ENCODE measurements at regions not wholly inside any gene's neighbourhood (a gene's known extent, or its start where the extent isn't known, plus 50 kb on each side); places are given as distances from the start of the nearest gene placed in this dataset.

DNA sequence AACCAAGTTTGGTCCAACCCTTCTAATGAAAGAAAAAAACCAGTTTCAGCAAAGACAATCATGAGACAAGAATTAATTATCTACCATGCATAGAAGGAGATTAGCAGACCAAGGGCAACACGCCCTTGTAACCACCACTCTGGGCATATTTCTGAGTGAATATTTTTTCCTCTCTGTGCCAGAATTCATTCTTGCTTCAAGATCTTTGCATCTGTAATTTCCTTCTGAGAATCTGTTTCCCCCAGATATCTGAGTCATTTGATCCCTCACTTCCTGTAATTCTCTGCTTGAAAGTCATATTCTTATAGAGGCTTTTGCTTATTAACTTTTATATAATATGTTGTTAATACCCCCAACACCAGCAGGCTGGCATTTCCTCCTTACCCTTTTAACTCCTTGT is 243.7 kb downstream of the SLC16A7 start:
- DNase-seq: no peak

- no peak for DNase-seq
Observed at GRCh38 chr12:59843260-59843843, 247.5 kb downstream of the SLC16A7 start.

GRCh38 chr12:59844750-59845149 is 248.9 kb downstream of the SLC16A7 start:
- DNase-seq: no peak

- DNase-seq: no peak
Observed at GRCh38 chr12:59845293-59845692, 249.5 kb downstream of the SLC16A7 start.

- no peak for DNase-seq
Observed at GRCh38 chr12:59847127-59847526, 251.3 kb downstream of the SLC16A7 start.

GRCh38 chr12:59850268-59850667 is 254.4 kb downstream of the SLC16A7 start:
- DNase-seq: no peak

- DNase-seq: no peak
Observed at GRCh38 chr12:59858508-59859170, 262.8 kb downstream of the SLC16A7 start.

DNA sequence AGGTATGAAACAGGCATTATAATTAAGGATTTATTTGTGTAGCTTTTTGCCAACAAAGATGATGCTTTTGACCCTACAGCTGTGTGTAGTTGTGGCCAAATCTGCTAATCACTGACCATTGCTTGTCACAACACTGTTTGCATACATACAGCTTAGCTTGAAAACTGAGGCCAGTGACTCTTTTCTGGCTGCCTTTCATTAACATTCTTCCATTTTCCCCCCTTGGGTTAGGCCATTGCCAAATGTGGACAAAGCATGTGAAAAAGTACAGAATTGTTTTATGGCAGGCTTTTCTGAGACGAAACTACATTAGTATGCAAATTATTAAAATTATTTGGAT is 263.3 kb downstream of the SLC16A7 start:
- DNase-seq: no peak

DNA sequence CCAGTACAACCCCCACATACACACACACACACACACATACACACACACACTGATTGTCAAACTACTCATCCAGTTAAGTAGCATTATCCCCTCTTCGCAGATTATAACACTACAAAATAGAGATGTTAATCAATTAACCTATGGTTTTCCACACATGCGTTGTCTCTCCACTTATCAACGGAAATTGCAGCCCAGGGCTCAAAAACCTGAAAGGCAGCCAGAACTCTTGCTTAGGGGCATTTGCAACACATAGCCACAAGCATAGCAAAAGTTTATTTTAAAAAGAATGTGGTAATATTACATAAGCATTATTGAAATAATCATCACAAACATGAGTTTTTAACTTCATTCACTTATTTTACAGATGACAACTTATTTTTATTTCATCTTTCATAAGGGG is 265.8 kb downstream of the SLC16A7 start:
- DNase-seq: no peak

- no peak for DNase-seq
Observed at GRCh38 chr12:59867055-59867454, 271.2 kb downstream of the SLC16A7 start.

DNA sequence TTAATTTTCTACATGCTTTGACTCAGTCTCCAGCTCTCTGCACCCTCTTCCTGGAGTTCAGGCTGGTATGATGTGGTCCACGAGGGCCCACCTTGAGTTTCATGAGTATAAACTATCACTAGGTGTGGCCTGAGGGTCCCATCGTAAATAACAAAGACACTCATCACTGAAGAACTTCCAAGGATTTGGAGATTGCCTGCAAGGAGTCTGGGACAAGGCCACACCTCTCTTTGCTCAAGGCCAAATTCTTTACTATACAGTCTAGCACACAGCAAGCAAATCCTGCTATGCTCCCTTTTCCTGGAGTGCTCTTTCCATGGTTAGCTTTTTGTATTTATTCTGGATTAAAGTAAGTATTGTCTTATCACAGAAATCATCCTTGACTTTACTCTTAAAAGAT is 271.9 kb downstream of the SLC16A7 start:
- DNase-seq: no peak

DNA sequence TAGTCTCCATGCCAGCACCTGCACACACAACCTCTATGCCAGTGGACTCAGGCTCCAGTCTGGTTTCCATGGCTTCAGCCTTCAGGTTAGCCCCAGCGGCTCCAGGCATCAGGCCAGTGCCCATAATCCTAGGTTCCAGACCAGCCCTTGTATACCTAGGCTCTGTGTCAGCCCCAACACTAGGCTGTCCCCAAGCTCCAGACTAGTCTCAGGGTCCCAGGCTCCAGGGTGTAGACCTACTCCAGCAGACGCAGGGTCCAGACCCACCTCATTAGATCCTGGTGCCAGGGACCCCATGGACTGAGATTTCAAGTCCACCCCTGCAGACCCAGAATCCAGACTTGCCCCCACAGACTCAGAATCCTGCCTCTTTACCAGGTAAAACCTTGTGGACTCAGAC is 275.9 kb downstream of the SLC16A7 start:
- DNase-seq: no peak

DNA sequence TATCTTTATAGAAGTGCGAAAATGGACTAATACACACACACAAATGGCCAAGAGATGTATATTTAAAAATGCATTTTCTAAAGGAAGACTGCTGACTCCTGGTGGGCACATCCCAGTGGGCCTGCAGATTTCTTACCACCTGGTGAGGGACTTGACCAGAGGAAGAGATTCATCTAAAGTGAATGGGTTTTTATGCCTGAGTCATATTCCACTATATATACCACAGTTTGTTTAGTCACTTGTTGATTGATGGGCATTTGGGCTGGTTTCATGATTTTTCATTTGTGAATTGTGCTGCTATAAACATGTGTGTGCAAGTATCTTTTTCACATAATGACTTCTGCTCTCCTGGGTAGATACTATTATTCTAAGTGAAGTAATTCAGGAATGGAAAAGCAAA is 277.3 kb downstream of the SLC16A7 start:
- DNase-seq: no peak

DNA sequence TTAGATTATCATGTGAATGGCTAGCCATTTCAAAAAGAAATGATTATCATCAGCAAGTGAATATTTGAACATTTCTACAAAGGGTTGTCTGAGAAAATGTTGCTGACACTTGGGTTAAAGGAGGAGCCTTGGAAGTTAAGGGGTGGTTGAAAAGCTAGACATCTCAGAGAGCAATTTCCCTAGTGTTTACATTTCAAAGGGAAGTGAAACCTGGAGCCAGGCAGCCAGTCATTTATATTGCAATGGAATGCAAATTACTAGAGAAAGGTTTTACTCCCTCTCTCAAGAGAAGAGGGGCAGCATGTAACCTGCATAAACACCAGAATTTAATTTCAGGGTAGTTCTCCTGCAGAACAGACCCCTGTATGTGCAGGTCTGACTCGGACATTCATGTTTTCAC is 279.0 kb downstream of the SLC16A7 start:
- DNase-seq: no peak

DNA sequence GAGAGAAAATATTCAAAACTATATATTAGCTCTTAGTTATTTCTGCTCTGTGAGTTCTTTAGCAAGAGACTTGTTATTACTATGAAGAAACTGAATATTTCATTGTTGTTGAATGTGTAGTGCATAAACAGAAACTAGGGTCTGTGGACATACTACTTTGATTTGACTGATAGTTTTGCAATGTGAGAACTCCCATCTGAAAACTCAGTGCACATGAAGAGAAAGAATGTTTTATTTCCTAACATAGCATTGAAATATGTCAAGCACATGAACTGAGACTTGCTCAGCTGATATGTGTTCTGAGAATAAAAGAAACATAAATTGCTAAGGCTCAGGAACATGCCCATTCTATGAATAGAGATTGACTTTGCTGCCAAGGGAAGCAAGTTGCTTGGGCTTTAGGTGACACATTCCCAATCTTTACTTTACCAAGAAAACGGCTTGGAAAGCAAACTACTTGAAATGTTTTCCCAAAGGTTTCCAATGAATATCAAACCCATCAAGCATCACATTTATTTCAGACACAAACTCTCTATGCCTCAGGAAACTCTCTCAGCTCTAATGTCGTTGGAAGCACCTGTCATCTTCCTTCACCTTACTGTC is 290.4 kb downstream of the SLC16A7 start:
- no peak for DNase-seq

DNA sequence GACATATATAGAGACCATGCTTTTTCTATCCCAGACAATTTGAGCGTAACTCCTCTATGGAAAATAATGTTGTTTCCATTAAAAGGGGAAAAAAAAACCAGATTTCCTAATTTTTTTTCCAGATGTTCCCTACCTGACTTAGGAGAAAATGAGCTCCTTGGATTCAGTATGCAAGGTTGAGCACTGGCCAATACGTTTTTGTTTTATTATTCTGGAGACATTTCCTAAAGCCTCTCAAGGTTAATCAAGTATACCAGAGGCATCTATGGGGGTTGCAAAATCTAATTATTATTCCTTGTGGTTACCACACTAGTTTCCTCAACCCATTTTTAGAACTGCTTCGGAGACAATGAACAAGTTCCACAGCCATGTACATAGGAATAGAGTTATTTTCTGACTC is 291.3 kb downstream of the SLC16A7 start:
- no peak for DNase-seq

DNA sequence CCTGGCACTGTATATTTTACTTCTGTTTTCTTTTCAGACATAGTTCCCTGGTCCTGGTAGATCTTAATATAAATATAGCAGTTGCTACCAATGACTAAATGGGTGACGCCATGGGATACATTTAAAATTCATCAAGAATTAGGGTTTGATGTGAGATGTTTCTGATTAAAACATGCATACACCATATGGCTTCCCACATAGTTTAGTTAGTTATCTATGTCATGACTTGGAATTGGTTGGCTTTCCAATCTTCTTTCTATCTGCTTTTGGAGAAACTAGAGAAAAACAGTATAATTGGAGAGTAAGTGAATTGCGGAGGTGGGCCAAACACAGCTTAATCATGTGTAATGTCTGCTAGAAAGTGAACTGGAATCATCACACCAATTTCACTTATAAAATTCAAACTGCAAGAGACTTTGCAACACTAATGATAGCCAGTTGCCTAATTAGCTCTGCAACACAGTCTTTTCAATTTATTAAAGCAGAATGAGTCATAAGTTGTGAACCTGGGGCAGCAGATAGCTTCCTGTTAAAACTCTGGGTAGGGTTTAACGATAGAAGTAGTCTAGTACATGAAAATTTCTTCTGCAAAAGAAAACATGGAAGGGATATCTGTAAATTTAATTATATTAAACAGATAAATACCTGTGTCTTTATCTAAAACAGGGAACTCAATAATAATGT is 295.2 kb downstream of the SLC16A7 start:
- no peak for DNase-seq

DNA sequence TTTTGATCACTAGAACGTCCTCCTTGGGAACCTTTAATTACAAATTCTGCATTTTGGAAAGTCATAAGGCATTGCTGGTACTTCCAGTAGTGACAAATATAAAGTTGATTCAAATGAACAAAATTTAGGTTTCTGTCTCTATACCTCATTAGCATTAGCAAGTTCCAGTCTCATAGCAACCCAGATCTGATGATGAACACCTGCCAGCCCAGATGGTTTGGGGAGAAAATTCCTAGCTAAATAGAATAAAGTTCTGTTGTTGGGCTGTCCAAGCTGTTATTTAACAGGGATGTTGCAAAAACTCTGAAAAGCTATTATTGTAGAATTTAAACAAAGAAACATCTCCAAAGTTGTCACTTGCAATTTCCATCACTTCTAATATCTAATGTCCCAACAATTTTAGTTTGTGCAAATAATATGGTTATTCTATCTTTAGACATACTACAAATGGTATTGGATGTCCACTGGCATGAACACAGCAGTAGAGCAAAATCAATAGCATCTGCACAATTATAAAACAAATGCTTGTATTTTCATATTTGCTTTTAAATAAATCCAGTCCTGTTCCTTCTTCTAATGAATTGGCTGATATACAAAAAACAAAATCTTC is 299.4 kb downstream of the SLC16A7 start:
- DNase-seq: no peak

DNA sequence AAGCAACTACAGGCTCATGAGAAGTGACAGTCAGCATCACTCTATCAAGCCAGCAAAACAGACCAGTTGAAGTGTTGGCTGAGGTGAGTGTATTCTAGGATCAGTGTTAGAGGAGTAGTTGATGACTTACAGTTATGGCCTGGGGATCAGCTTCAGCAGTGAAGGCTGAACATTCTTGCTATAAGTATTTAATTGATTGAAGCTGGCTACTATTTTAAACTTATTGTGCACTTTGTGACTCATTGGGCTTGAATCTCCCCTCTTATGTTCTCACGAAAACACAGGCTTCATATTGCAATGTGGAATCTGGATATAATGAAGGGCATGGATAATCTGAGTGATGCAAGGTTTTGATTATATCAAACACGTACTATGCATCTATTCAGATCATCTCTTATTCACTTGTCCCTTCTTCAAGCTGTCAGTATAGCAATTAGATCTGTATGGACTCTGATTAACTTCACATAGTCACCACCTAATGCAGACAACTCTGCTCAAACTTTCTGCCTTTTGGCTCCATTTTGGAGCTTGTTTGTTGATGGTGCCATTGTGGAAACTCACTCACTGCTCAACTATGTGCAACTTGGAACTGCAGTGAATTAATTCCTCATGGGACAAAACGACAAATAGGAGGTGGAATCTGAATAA is 309.2 kb downstream of the SLC16A7 start:
- DNase-seq: no peak

GRCh38 chr12:59911516-59911915 is 315.7 kb downstream of the SLC16A7 start:
- no peak for DNase-seq

DNA sequence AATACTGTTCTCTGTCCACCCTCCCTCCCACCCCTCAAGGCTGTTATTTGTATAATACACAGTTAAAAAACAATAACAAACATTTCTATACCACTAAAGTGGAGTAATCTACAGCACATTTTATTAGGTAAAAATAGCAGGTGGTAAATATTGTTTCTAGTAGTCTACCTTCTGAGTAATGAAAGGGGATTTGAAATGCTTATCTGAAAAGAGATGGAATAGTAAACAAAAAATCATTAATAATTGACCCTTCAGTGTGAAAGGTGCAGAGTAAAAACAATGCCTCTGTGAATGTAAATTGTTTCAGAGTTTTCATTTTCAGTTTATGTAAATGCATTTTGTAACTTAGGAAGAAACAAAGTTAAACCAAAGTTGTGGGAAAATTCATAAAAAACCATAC is 321.2 kb downstream of the SLC16A7 start:
- DNase-seq: no peak

GRCh38 chr12:59927032-59927431 is 331.2 kb downstream of the SLC16A7 start:
- no peak for DNase-seq

- DNase-seq: no peak
Observed at GRCh38 chr12:59928416-59928815, 332.6 kb downstream of the SLC16A7 start.

Data from activated T-cell treated with anti-CD3 and anti-CD28 coated beads for 4 hours (primary cell).